ENCODE measurements at regions not wholly inside any gene's neighbourhood (a gene's known extent, or its start where the extent isn't known, plus 50 kb on each side); places are given as distances from the start of the nearest gene placed in this dataset.

- no peak overlapping the region for H3K4me2 ChIP-seq (ENCODE audit: low read depth, low read length)
- no peak overlapping the region for H3K18ac ChIP-seq (ENCODE audit: low read depth, low read length)
- H4K5ac ChIP-seq (ENCODE audit: low read depth, low read length): no peak overlapping the region
- H4K8ac ChIP-seq (ENCODE audit: low read depth in 2 of 2, low read length in 2 of 2): no peak overlapping the region
- no peak overlapping the region for H2BK20ac ChIP-seq (ENCODE audit: low read depth, low read length)
- no peak overlapping the region for H3K9ac ChIP-seq (ENCODE audit: low read depth, low read length)
- H3K23ac ChIP-seq (ENCODE audit: low read depth, low read length): no peak overlapping the region
- H3K27me3 ChIP-seq (ENCODE audit: control insufficient read depth, insufficient read depth, low read length): no peaks in the 10 kb centered on the region
- dilution Hi-C loops (cut with HindIII; ENCODE audit: low sequenced_read_pairs, unreplicated experiment): no loop called here
- no peak for TF ChIP-seq RFX5 (IDR thresholded peaks at IDR 0.05; ENCODE audit: low read depth, low read length)
- peak; percentile 67 for TF ChIP-seq MAFK (IDR thresholded peaks at IDR 0.05; ENCODE audit: low read depth, low read length)
- TF ChIP-seq MAZ (IDR thresholded peaks at IDR 0.05; ENCODE audit: borderline replicate concordance, low read depth, low read length): no peak
- H3K4me3 ChIP-seq (ENCODE audit: insufficient read depth, low read depth, low read length): no peak overlapping the region
- H3K9me1 ChIP-seq (ENCODE audit: insufficient read depth, low read length): no peaks in the 10 kb centered on the region
- H2BK5ac ChIP-seq (ENCODE audit: low read depth, low read length, poor library complexity, severe bottlenecking): no peak overlapping the region
- no peak overlapping the region for H2AK5ac ChIP-seq (ENCODE audit: low read depth, low read length)
- CTCF ChIA-PET: no interaction called here
- DNase-seq (no peak), ATAC-seq (ENCODE audit: low read depth) (no peak)
- no peak overlapping the region for H4K91ac ChIP-seq (ENCODE audit: insufficient read depth, low read depth, low read length)
- in situ Hi-C loops (cut with MboI; ENCODE audit: low sequenced_read_pairs): no loop called here
- no peaks in the 10 kb centered on the region for H3K36me3 ChIP-seq (ENCODE audit: control insufficient read depth, insufficient read depth, low read length)
- no peak overlapping the region for H3K14ac ChIP-seq (replicated peaks; ENCODE audit: low read depth, low read length)
- H3K79me1 ChIP-seq (ENCODE audit: low read depth in 1 of 2, low read length in 2 of 2): no peaks in the 10 kb centered on the region
- POLR2A ChIA-PET (ENCODE audit: unreplicated experiment): no interaction called here
- 17% methylated on average over 1 of the region's 2 CpGs; no CpG with 5 or more reads in 1 of the 2 experiments for WGBS, 2 experiments (ENCODE audit: extremely low coverage in 2 of 2, insufficient read length in 1 of 2)
- BruUV-seq (replicated peaks): no TSS peak
- H3K9me3 ChIP-seq (ENCODE audit: control insufficient read depth, insufficient read depth, low read length): peaks cover 6% of the 10 kb centered on the region; the same call in 1 of the 2 replicates
- H2BK120ac ChIP-seq (ENCODE audit: low read depth, low read length): no peak overlapping the region
- H3K4me1 ChIP-seq (ENCODE audit: control insufficient read depth, insufficient read depth, low read length): no peaks in the 10 kb centered on the region
- H2AK9ac ChIP-seq (replicated peaks; ENCODE audit: low read depth, low read length, poor library complexity): no peak overlapping the region
- no peak overlapping the region for H3K4ac ChIP-seq (ENCODE audit: low read depth, low read length)
- no peak overlapping the region for H3K27ac ChIP-seq (ENCODE audit: insufficient read depth, low read length)
- intact Hi-C loops (cut with micrococcal nuclease): no loop called here
- H2AFZ ChIP-seq (replicated peaks; ENCODE audit: low read length, poor library complexity): no peak overlapping the region
- H4K20me1 ChIP-seq (ENCODE audit: insufficient read depth, low read length): no peaks in the 10 kb centered on the region
- H3K56ac ChIP-seq (ENCODE audit: extremely low read depth, insufficient read depth, low read length): no peak overlapping the region
- no peak overlapping the region for H2BK15ac ChIP-seq (ENCODE audit: low read depth, low read length)
These were observed 490.3 kb upstream of the IRAK1BP1 start for GRCh38 chr6:78377056-78377455.

All from IMR-90 (cell line).